Heart right ventricle (tissue), 16 donors: ENCODE measurements at regions not wholly inside any gene's neighbourhood (a gene's known extent, or its start where the extent isn't known, plus 50 kb on each side); places are given as distances from the start of the nearest gene placed in this dataset.
A peak's percentile ranks its signal among the peaks of the same experiment; 100 is the strongest.

Experiments used
- ATAC-seq, 8 donors: fragments of 200-7000 bp; cut with Tn5 transposase; one replicate each; pipeline ENCODE4 v1.9.1; 2020; ENCODE audit warnings: mild to moderate bottlenecking in 8 of 8, moderate library complexity in 8 of 8, moderate number of reproducible peaks in 1 of 8
- DNase-seq, 2 donors: peaks; one replicate each; pipeline ENCODE4 v3.0.0-alpha.2; 2020
- H3K27ac ChIP-seq, 10 donors: fragments of 200-600 bp; sonication (generic) in 2 of 10; one replicate each; pipeline versions ENCODE4 v1.5.0 to v1.8.0; 2020 to 2022; ENCODE audit warnings: mild to moderate bottlenecking in 3 of 10
- H3K27me3 ChIP-seq, 7 donors: fragments of 200-600 bp; one replicate each; pipeline ENCODE4 v1.8.0; 2021 to 2022; ENCODE audit warnings: mild to moderate bottlenecking in 2 of 7
- H3K36me3 ChIP-seq, 9 donors: fragments of 200-600 bp; sonication (generic) in 1 of 9; one replicate each; pipeline versions ENCODE4 v1.5.0 to v1.8.0; 2020 to 2022; ENCODE audit warnings: mild to moderate bottlenecking in 2 of 9
- H3K4me1 ChIP-seq, 9 donors: fragments of 200-600 bp; sonication (generic) in 1 of 9; one replicate each; pipeline versions ENCODE4 v1.5.0 to v1.8.0; 2020 to 2022; ENCODE audit warnings: mild to moderate bottlenecking in 4 of 9
- H3K4me3 ChIP-seq, 10 donors: fragments of 200-600 bp; sonication (generic) in 2 of 10; one replicate each; pipeline versions ENCODE4 v1.5.0 to v1.8.0; 2020 to 2022; ENCODE audit warnings: mild to moderate bottlenecking in 7 of 10, moderate library complexity in 2 of 10
- H3K9me3 ChIP-seq, 11 donors: fragments of 200-600 bp in 10 of 11; sonication (generic) in 2 of 11; one replicate each; pipeline versions ENCODE4 v1.5.0 to v1.8.0; 2013 to 2022; ENCODE audit warnings: mild to moderate bottlenecking in 2 of 11, control low read depth in 1 of 11, moderate library complexity in 1 of 11
- CTCF ChIP-seq, 9 donors: fragments of 200-600 bp; sonication (generic) in 2 of 9; IDR thresholded peaks; one replicate each; pipeline versions ENCODE4 v1.5.0 to v1.8.0; 2021 to 2022; ENCODE audit warnings: antibody characterized with exemption in 9 of 9, mild to moderate bottlenecking in 5 of 9, moderate library complexity in 1 of 9
- WGBS, 2 donors: extraction: QIAGEN DNeasy Blood & Tissue Kit; methylation state at CpG; one replicate each; pipeline ENCODE4 v1.1.7; 2013; ENCODE audit warnings: inconsistent platforms in 1 of 2; 5-methylcytosine and 5-hydroxymethylcytosine counted together
- intact Hi-C, 10 donors: fragments of 100-400 bp; cut with DNase I; formaldehyde crosslinking; loops; one replicate each; pipeline versions ENCODE4 v1.11.1 to v1.14.2; 2022
- donor health status: Arrhythmogenic right ventricular cardiomyopathy.
- donor health status: ischemic (EF 13 %, LVEDD 7.1; RV severe dilation, severe dysfunction).
- donor health status: healthy with polysubstance abuse.
- donor health status: DM: no; HTN: yes; CAD: no.
- donor health status: DM: no; HTN: no; CAD: no.
- donor health status: ischemic (EF 25% LVEDD 6.9; RV normal size, moderate dysfunction).
- donor health status: ischemic (EF 25% LVEDD 5.7; RV mildly dilated, moderate dysfunction).
- donor health status: healthy.
- donor health status: DM: yes; HTN: yes; CAD: no.
- donor health status: Ischemic cardiomyopathy.
- donor health status: ischemic (EF 35%, LVEDD 5.7; RV mildly dilated, moderate dysfunction).
- donor health status: nonischemic (EF 11% LVEDD 7.7; RV severe dilation, severe dysfunction).
- donor health status: DM: yes; HTN: yes; CAD: no.
- donor health status: PGD.
- donor health status: ischemic (EF 29% LVEDD 5.4; RV normal size, mild dysfunction).
- donor health status: nonischemic (EF 23%, LVEDD 6.1; RV moderate dilation, normal function).

GRCh38 chr1:172960019-172960418 is 90.7 kb downstream of the TNFSF18 start:
- Histone ChIP-seq H3K27me3 (no peaks in the 10 kb centered on the region), H3K4me1 (peaks cover 0 to 8% (median 0%) of the 10 kb centered on the region in 9 donors), H3K27ac (no peak overlapping the region), H3K36me3 (no peaks in the 10 kb centered on the region), H3K9me3 (peaks cover 0 to 7% (median 0%) of the 10 kb centered on the region in 11 donors), H3K4me3 (no peak overlapping the region)
- intact Hi-C loops = loop anchor here in 1 of 10 donors (5.0 kb wide), 1 partner anchor 42 kb away; no protein-coding TSS in a partner anchor
- no peak for DNase-seq
- ATAC-seq = peak in 1 of 8 donors; percentile 28
- 93 to 94% methylated on average over 3 of the region's 3 CpGs for whole genome bisulfite sequencing, 2 donors
- TF ChIP-seq CTCF (IDR thresholded peaks at IDR 0.05) = no peak

- peak in 1 of 9 donors; percentile 13 for TF ChIP-seq CTCF (IDR thresholded peaks at IDR 0.05)
- 54 to 59% methylated on average over 5 of the region's 5 CpGs for WGBS, 2 donors
- peak in 2 of 8 donors; percentile 30 to 50 for ATAC-seq
- H3K4me1 ChIP-seq = peaks cover 0 to 8% (median 0%) of the 10 kb centered on the region in 9 donors
- H3K36me3 ChIP-seq = no peaks in the 10 kb centered on the region
- no peak overlapping the region for H3K27ac ChIP-seq
- DNase-seq = no peak
- peaks cover 0 to 7% (median 0%) of the 10 kb centered on the region in 11 donors for H3K9me3 ChIP-seq
- intact Hi-C loops = loop anchor here in 1 of 10 donors (5.0 kb wide), 1 partner anchor 42 kb away; no protein-coding TSS in a partner anchor
- no peak overlapping the region for H3K4me3 ChIP-seq
- no peaks in the 10 kb centered on the region for H3K27me3 ChIP-seq
Measured at GRCh38 chr1:172960454-172961208, 90.1 kb downstream of the TNFSF18 start.

GRCh38 chr1:172964864-172965263 is 85.9 kb downstream of the TNFSF18 start:
- Histone ChIP-seq H3K36me3 (no peaks in the 10 kb centered on the region), H3K4me3 (no peak overlapping the region), H3K27me3 (no peaks in the 10 kb centered on the region), H3K4me1 (peaks cover 0 to 8% (median 0%) of the 10 kb centered on the region in 9 donors), H3K9me3 (peaks cover 0 to 11% (median 0%) of the 10 kb centered on the region in 11 donors), H3K27ac (no peak overlapping the region)
- no peak for TF ChIP-seq CTCF (IDR thresholded peaks at IDR 0.05)
- 92 to 97% methylated on average over 1 of the region's 1 CpG for WGBS, 2 donors
- ATAC-seq (no peak), DNase-seq (no peak)
- intact Hi-C loops = loop anchor here in 1 of 10 donors (5.0 kb wide), 1 partner anchor 37 kb away; no protein-coding TSS in a partner anchor

GRCh38 chr1:172966844-172967540 is 83.7 kb downstream of the TNFSF18 start:
- H3K9me3 ChIP-seq = peaks cover 0 to 11% (median 0%) of the 10 kb centered on the region in 11 donors
- no peak overlapping the region for H3K4me3 ChIP-seq
- no peak for ATAC-seq
- no peaks in the 10 kb centered on the region for H3K4me1 ChIP-seq
- intact Hi-C loops = no loop called here
- no peak for DNase-seq
- H3K27me3 ChIP-seq = no peaks in the 10 kb centered on the region
- no peaks in the 10 kb centered on the region for H3K36me3 ChIP-seq
- no peak for TF ChIP-seq CTCF (IDR thresholded peaks at IDR 0.05)
- H3K27ac ChIP-seq = no peak overlapping the region
